ENCODE measurements at regions not wholly inside any gene's neighbourhood (a gene's known extent, or its start where the extent isn't known, plus 50 kb on each side); places are given as distances from the start of the nearest gene placed in this dataset.
"Not testable (repeated sequence)": the region's sequence is repeated elsewhere in the genome, so short reads cannot be mapped to it uniquely, and the experiment has no call there.

GRCh38 chr3:165919284-165919683 lies 82.1 kb upstream of the BCHE start:
- no peak overlapping the region for H3K4me3 ChIP-seq (ENCODE audit: low read depth, low read length)
- no peak for TF ChIP-seq CTCF (IDR thresholded peaks at IDR 0.05; ENCODE audit: low read depth, low read length, missing control alignments)
- in situ Hi-C loops (cut with HindIII; ENCODE audit: low sequenced_read_pairs) = no loop called here
- DNase-seq (ENCODE audit: low read depth) = no peak

- no peak for TF ChIP-seq CTCF (IDR thresholded peaks at IDR 0.05; ENCODE audit: low read depth, low read length, missing control alignments)
- in situ Hi-C loops (cut with HindIII; ENCODE audit: low sequenced_read_pairs) = no loop called here
- DNase-seq (ENCODE audit: low read depth) = no peak
- no peak overlapping the region for H3K4me3 ChIP-seq (ENCODE audit: low read depth, low read length)
Measured at GRCh38 chr3:165918657-165918979, 81.4 kb upstream of the BCHE start.

GRCh38 chr3:165917938-165918656 lies 80.9 kb upstream of the BCHE start:
- in situ Hi-C loops (cut with HindIII; ENCODE audit: low sequenced_read_pairs); DNase-seq (ENCODE audit: low read depth); H3K4me3 ChIP-seq (ENCODE audit: low read depth, low read length): not testable (repeated sequence)

DNA sequence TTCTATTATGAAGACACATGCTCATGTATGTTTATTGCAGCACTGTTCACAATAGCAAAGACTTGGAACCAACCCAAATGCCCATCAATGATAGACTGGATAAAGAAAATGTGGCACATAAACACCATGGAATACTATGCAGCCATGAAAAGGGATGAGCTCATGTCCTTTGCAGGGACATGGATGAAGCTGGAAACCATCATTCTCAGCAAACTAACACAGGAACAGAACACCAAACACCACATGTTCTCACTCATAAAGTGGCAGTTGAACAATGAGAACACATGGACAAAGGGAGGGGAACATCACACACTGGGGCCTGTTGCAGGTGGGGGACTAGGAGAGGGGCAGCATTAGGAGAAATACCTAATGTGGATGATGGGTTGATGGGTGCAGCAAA lies 77.9 kb upstream of the BCHE start:
- DNase-seq (ENCODE audit: low read depth); in situ Hi-C loops (cut with HindIII; ENCODE audit: low sequenced_read_pairs); H3K4me3 ChIP-seq (ENCODE audit: low read depth, low read length): not testable (repeated sequence)

DNA sequence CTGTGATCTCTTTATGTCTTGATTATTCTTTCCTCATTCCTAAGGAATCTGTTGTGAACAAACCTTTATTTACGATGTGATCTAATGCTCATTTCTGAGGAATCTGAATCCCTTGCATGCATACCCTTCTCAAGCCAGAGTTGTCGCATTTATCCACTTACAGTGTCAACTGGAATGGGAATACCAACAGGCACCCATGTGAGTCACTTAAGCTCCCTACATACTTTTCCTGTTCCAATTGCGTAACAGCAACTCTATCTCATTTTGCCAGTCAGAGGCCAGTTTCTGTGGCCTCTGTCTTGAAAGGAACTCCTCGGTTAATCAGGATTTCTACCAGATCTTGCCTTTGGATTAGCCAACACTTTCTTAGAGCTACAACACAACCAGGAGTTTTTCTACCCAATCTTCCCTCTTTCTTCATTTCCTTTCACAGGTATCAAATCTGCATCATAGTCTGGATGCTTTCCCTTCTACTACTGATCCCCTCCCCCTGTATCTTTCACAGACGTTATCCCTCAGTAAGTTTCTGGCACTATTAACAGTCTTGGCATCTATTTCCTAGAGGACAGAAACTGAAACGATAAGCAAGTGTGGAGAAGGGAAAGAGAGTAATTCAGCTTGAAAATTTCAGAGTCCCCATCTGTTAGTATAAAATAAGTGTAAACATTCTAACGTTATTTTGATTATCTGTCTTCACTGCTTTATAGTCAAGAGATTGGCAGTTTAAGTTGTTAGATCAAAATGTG lies 66.8 kb upstream of the BCHE start:
- TF ChIP-seq CTCF (IDR thresholded peaks at IDR 0.05; ENCODE audit: low read depth, low read length, missing control alignments) = no peak
- no peak overlapping the region for H3K4me3 ChIP-seq (ENCODE audit: low read depth, low read length)
- in situ Hi-C loops (cut with HindIII; ENCODE audit: low sequenced_read_pairs) = no loop called here
- no peak for DNase-seq (ENCODE audit: low read depth)

DNA sequence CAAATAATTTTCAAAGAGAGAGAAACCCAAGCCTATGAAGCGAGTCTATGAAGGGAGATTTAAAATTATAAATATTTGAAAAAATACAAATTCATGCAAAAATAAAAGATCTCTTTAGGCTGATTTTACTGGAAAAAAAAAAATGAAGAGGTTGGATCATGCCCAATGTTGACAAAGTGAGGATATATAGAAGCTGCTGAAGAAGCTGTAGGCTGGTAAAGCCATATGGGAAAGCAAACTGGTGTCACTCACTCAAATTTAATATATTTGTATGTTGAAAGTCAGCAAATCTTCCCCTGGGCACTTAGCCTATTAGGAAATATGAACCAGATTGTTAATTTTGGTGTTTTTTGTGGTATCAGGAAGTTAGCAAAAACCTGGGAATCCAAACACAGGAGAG lies 61.8 kb upstream of the BCHE start:
- in situ Hi-C loops (cut with HindIII; ENCODE audit: low sequenced_read_pairs) = no loop called here
- H3K4me3 ChIP-seq (ENCODE audit: low read depth, low read length) = no peak overlapping the region
- no peak for DNase-seq (ENCODE audit: low read depth)
- no peak for TF ChIP-seq CTCF (IDR thresholded peaks at IDR 0.05; ENCODE audit: low read depth, low read length, missing control alignments)

DNA sequence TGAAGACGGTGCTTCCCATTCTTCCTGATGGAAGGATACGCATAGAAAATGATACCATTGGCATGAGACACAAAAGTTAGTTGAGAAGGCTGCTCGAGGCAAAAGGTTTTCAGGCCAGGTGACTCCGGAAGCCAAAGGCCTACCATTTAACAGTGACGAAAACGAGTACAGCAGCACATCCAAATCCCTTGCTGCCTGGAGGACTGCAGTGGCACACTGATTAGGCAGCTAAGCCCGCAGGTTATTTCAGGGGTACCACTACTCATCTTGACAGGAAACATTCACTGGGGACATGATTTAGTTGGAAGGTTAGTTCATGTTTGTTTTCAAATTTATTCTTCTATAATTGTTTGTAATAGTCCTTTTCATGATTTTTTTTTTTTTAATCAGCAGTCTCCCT lies 59.9 kb upstream of the BCHE start:
- DNase-seq (ENCODE audit: low read depth) = no peak
- in situ Hi-C loops (cut with HindIII; ENCODE audit: low sequenced_read_pairs) = no loop called here
- no peak overlapping the region for H3K4me3 ChIP-seq (ENCODE audit: low read depth, low read length)
- TF ChIP-seq CTCF (IDR thresholded peaks at IDR 0.05; ENCODE audit: low read depth, low read length, missing control alignments) = no peak
